BLaER1 treated with 17β-estradiol and CSF1 and Interleukin-3, amounts not matched to agents 10 nM and 100 nM (cell line): ENCODE measurements at regions not wholly inside any gene's neighbourhood (a gene's known extent, or its start where the extent isn't known, plus 50 kb on each side); places are given as distances from the start of the nearest gene placed in this dataset.
A peak's percentile ranks its signal among the peaks of the same experiment; 100 is the strongest.

ENCODE experiments used
- H3K27ac ChIP-seq, 11 experiments: shearing (Covaris generic); formaldehyde crosslinking; 2 replicates each; pipeline ENCODE4 v1.8.1; 2022
- H3K27me3 ChIP-seq, 11 experiments: shearing (Covaris generic); formaldehyde crosslinking; 2 replicates each; pipeline ENCODE4 v1.8.1; 2022
- H3K36me3 ChIP-seq, 11 experiments: shearing (Covaris generic); formaldehyde crosslinking; 2 replicates each; pipeline ENCODE4 v1.8.1; 2022
- H3K4me1 ChIP-seq, 10 experiments: shearing (Covaris generic); formaldehyde crosslinking; 2 replicates each; pipeline ENCODE4 v1.8.1; 2022
- H3K4me2 ChIP-seq, 11 experiments: shearing (Covaris generic); formaldehyde crosslinking; 2 replicates each; pipeline ENCODE4 v1.8.1; 2022
- H3K4me3 ChIP-seq, 10 experiments: shearing (Covaris generic); formaldehyde crosslinking; 2 replicates each; pipeline ENCODE4 v1.8.1; 2022
- H3K9ac ChIP-seq, 11 experiments: shearing (Covaris generic); formaldehyde crosslinking; 2 replicates each; pipeline ENCODE4 v1.8.1; 2022
- H3K9me3 ChIP-seq, 11 experiments: shearing (Covaris generic); formaldehyde crosslinking; replicated peaks in 1 of 11; 2 replicates each; pipeline ENCODE4 v1.8.1; 2022
- H4K20me1 ChIP-seq, 11 experiments: shearing (Covaris generic); formaldehyde crosslinking; 2 replicates each; pipeline ENCODE4 v1.8.1; 2022
- Cebpa-rat ChIP-seq, 11 experiments: shearing (Covaris generic); IDR thresholded peaks; 2 replicates each; pipeline ENCODE4 v1.8.1; 2022

DNA sequence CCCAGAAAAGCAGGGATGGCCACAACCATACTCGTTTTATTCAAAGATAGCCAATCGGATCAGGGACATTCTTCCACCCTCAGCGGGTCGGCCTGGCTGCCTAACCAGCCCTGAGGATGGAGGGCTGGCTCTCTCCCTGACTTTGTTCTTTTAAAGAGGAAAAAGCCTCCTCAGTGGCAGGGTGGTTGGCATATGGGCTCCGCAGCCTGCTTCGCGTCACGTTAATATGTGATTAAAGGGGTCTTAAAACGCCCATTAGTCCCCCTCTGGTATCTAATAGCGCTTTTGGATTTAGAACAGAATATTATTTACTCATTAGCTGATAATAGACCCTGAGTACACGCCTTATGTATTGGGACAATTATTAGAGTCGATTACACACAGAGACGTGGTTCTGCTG, 199.4 kb downstream of the PHETA1 start:
- peaks cover 18 to 55% (median 34%) of the 10 kb centered on the region in 10 experiments for H3K4me1 ChIP-seq
- peak overlapping the region in 6 of 11 experiments; percentile 70 to 93 (median 81); a peak in 11 of 22 replicates for H3K4me2 ChIP-seq
- H3K9me3 ChIP-seq, result no peaks in the 10 kb centered on the region
- H3K9ac ChIP-seq, result no peak overlapping the region
- no peak for TF ChIP-seq Cebpa-rat (IDR thresholded peaks at IDR 0.05)
- peak overlapping the region in 3 of 11 experiments; percentile 27 to 63 (median 34); a peak in 1 of 22 replicates for H3K27ac ChIP-seq
- no peaks in the 10 kb centered on the region for H3K36me3 ChIP-seq
- no peaks in the 10 kb centered on the region for H4K20me1 ChIP-seq
- H3K27me3 ChIP-seq, result no peaks in the 10 kb centered on the region
- H3K4me3 ChIP-seq, result no peak overlapping the region

DNA sequence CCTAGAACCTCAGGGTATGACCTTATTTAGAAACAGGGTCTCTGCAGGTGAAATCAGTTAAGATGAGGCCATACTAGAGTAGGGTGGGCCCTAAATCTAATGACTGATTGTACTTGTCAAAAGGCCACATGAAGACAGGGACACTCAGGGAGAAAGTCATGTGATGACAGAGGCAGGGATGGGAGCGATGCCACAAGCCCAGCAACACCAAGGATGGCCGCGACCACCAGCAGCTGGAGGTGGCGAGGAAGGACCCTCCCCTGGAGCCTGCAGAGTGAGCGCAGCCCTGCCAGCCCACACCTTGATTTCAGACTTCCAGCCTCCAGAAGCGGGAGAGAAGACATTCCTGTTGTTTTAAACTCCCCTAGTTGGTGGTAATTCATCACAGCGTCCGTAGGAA, 199.9 kb downstream of the PHETA1 start:
- Histone ChIP-seq H3K4me2 (peak overlapping the region in 4 of 11 experiments; percentile 70 to 93 (median 81); a peak in 5 of 22 replicates), H3K4me1 (peaks cover 13 to 51% (median 30%) of the 10 kb centered on the region in 10 experiments), H3K4me3 (no peak overlapping the region), H3K27ac (no peak overlapping the region), H3K9me3 (no peaks in the 10 kb centered on the region), H3K9ac (no peak overlapping the region), H3K36me3 (no peaks in the 10 kb centered on the region), H4K20me1 (no peaks in the 10 kb centered on the region), H3K27me3 (no peaks in the 10 kb centered on the region)
- no peak for TF ChIP-seq Cebpa-rat (IDR thresholded peaks at IDR 0.05)

DNA sequence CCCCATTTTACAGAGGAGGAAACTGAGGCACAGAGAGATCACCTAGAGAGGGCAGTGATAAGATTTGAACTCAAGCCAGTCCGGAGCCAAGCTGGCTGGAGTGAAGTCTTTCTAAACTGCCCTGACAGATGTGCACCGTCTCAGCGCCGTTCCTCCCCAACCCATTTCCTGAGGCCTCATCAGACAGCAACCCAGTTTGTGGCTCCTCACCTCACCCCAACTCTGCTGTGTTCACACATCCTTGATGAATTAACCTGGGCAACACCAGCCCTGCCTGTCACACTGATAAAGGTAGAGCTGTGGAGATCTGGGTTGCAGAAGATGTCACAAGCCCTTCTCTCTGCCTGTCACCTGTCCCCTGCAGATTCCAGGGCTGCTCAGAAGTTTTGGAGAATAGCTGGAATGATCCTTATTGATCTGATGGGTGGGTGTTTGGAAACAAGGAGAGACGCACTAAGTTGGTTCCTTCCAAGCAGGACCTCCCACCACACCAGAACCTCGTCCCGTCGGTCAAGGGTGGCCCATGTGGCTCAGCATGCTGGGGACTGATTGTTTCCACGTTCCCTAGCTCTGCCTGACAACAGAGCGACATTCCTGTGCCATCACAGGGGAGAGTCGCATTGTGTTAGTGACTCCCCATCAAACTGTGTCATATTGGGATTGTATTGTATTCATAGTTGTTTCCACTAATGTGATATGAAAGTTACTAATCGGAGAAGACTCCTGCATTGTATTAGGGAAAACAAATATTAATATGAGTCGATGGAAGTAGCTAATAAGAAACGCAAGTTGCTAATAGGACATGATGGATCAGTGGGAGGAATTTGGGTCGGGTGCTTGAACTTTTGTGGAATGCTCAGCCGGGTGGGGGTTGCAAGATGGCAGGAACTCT, 200.6 kb downstream of the PHETA1 start:
- Histone ChIP-seq H3K27me3 (no peaks in the 10 kb centered on the region), H3K9me3 (no peaks in the 10 kb centered on the region)
- TF ChIP-seq Cebpa-rat (IDR thresholded peaks at IDR 0.05), result no peak

DNA sequence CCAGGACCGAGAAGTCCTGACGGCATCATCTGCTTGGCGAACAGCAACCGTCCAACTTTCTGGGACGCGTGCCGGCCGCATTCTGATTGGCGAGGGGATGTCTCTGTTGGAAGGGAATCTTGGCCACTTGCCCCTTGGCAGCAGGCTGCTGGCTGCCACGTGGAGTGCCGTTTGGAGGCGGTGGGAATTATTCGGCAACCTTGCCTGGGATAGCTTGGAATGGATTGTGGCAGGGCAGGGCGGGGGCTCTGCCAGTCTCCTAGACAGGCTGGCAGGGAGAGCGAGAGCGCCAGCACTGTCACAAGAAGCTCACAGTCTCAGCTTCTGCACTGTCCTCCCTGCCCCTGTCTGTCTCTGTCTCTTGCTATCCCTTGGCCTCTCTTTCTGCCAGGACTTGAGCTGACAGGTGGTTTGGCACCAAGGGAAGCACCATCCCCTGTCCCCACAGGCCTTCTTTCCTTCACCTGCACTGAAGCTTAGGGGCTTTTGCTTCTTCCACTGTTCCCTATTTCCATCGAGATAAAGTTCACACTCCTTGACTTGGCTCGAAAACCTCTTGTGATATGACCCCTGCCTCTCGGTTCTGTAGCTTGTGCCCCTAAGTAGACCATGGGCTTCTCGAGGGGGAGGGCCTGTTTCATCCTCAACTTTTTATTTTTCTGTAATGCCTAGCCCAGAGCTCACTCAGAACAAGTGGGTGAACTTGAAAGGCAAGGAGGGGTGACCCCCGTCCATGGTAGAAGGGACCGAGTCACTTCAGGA, 201.9 kb downstream of the PHETA1 start:
- no peaks in the 10 kb centered on the region for H3K27me3 ChIP-seq
- H3K4me1 ChIP-seq, result peaks cover 12 to 32% (median 22%) of the 10 kb centered on the region in 10 experiments
- H3K4me3 ChIP-seq, result no peak overlapping the region
- no peaks in the 10 kb centered on the region for H4K20me1 ChIP-seq
- H3K9me3 ChIP-seq, result no peaks in the 10 kb centered on the region
- H3K9ac ChIP-seq, result no peak overlapping the region
- H3K4me2 ChIP-seq, result no peak overlapping the region
- H3K27ac ChIP-seq, result no peak overlapping the region
- no peak for TF ChIP-seq Cebpa-rat (IDR thresholded peaks at IDR 0.05)
- H3K36me3 ChIP-seq, result no peaks in the 10 kb centered on the region

More for the DNA sequence above, 200.6 kb downstream of the PHETA1 start:
- Histone ChIP-seq H3K36me3 (no peaks in the 10 kb centered on the region), H4K20me1 (no peaks in the 10 kb centered on the region), H3K4me1 (peaks cover 12 to 43% (median 23%) of the 10 kb centered on the region in 10 experiments), H3K4me3 (no peak overlapping the region), H3K27ac (no peak overlapping the region), H3K9ac (no peak overlapping the region), H3K4me2 (no peak overlapping the region)

- H3K9ac ChIP-seq, result no peak overlapping the region
- H3K27me3 ChIP-seq, result no peaks in the 10 kb centered on the region
- no peak for TF ChIP-seq Cebpa-rat (IDR thresholded peaks at IDR 0.05)
- H4K20me1 ChIP-seq, result no peaks in the 10 kb centered on the region
- no peak overlapping the region for H3K4me2 ChIP-seq
- H3K4me3 ChIP-seq, result no peak overlapping the region
- peaks cover 0 to 12% (median 6%) of the 10 kb centered on the region in 10 experiments; a peak in 16 of 20 replicates for H3K4me1 ChIP-seq
- H3K36me3 ChIP-seq, result no peaks in the 10 kb centered on the region
- no peak overlapping the region for H3K27ac ChIP-seq
- H3K9me3 ChIP-seq, result no peaks in the 10 kb centered on the region
These were observed 203.9 kb downstream of the PHETA1 start for GRCh38 chr12:111164833-111165525.

GRCh38 chr12:111163422-111163821, 205.5 kb downstream of the PHETA1 start:
- no peaks in the 10 kb centered on the region for H3K4me1 ChIP-seq
- H3K27ac ChIP-seq, result no peak overlapping the region
- H3K4me3 ChIP-seq, result no peak overlapping the region
- H3K9ac ChIP-seq, result no peak overlapping the region
- no peaks in the 10 kb centered on the region for H4K20me1 ChIP-seq
- no peaks in the 10 kb centered on the region for H3K36me3 ChIP-seq
- TF ChIP-seq Cebpa-rat (IDR thresholded peaks at IDR 0.05), result no peak
- H3K9me3 ChIP-seq, result no peaks in the 10 kb centered on the region
- H3K4me2 ChIP-seq, result no peak overlapping the region
- no peaks in the 10 kb centered on the region for H3K27me3 ChIP-seq

DNA sequence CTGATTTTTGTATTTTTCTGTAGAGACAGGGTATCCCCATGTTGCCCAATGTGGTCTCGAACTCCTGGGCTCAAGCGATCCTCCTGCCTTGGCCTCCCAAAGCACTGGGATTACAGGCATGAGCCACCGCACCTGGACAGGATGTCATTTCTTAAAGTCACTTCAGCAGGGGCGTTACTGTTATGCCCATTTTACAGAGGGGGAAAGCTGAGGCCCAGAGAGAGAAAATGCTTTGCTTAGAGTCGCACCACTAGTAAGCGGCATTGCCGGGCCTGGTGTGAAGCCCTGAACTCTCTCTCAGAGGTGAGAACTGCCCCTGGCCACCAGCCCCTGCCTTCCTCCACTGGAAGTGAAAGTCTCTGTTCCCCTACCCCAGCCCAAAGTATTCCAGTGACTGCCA, 207.0 kb downstream of the PHETA1 start:
- Histone ChIP-seq H4K20me1 (no peaks in the 10 kb centered on the region), H3K4me3 (no peak overlapping the region), H3K4me2 (no peak overlapping the region), H3K4me1 (no peaks in the 10 kb centered on the region), H3K36me3 (no peaks in the 10 kb centered on the region), H3K9me3 (no peaks in the 10 kb centered on the region), H3K9ac (no peak overlapping the region), H3K27me3 (no peaks in the 10 kb centered on the region), H3K27ac (no peak overlapping the region)
- no peak for TF ChIP-seq Cebpa-rat (IDR thresholded peaks at IDR 0.05)

- H4K20me1 ChIP-seq, result no peaks in the 10 kb centered on the region
- no peak for TF ChIP-seq Cebpa-rat (IDR thresholded peaks at IDR 0.05)
- H3K4me3 ChIP-seq, result no peak overlapping the region
- no peaks in the 10 kb centered on the region for H3K9me3 ChIP-seq
- H3K4me1 ChIP-seq, result no peaks in the 10 kb centered on the region
- H3K36me3 ChIP-seq, result no peaks in the 10 kb centered on the region
- no peak overlapping the region for H3K27ac ChIP-seq
- H3K27me3 ChIP-seq, result no peaks in the 10 kb centered on the region
- H3K4me2 ChIP-seq, result no peak overlapping the region
- no peak overlapping the region for H3K9ac ChIP-seq
These were observed 208.3 kb downstream of the PHETA1 start for GRCh38 chr12:111160350-111161241.
